VCaP (cell line): ENCODE measurements at regions not wholly inside any gene's neighbourhood (a gene's known extent, or its start where the extent isn't known, plus 50 kb on each side); places are given as distances from the start of the nearest gene placed in this dataset.

Experiments
- H3K27ac ChIP-seq: fragments of 450-650 bp; 2 replicates; pipeline ENCODE4 v1.5.1; 2017
- CTCF ChIP-seq: fragments of 450-650 bp; conservative IDR thresholded peaks from 2 replicates; pipeline ENCODE4 v1.5.1; 2017; ENCODE audit warnings: mild to moderate bottlenecking, moderate library complexity

- no peak for TF ChIP-seq CTCF
- peak overlapping the region; percentile 89; the same call in 1 of the 2 replicates for H3K27ac ChIP-seq
Measured at GRCh38 chr2:176727696-176728095, 458.5 kb downstream of the MTX2 start.

GRCh38 chr2:176729706-176730569 is 460.7 kb downstream of the MTX2 start:
- peak overlapping the region; percentile 89 for H3K27ac ChIP-seq
- no peak for TF ChIP-seq CTCF

- no peak overlapping the region for H3K27ac ChIP-seq
- TF ChIP-seq CTCF = no peak
Measured at GRCh38 chr2:176732780-176733179, 463.5 kb downstream of the MTX2 start.

- TF ChIP-seq CTCF = no peak
- H3K27ac ChIP-seq = no peak overlapping the region
Measured at GRCh38 chr2:176733698-176734430, 464.6 kb downstream of the MTX2 start.

- H3K27ac ChIP-seq = no peak overlapping the region
- TF ChIP-seq CTCF = no peak
Measured at GRCh38 chr2:176734868-176735267, 465.6 kb downstream of the MTX2 start.

GRCh38 chr2:176742271-176742670 is 470.3 kb upstream of the HNRNPA3 start:
- TF ChIP-seq CTCF = no peak
- H3K27ac ChIP-seq = peak overlapping the region; percentile 95; the same call in 1 of the 2 replicates

GRCh38 chr2:176743671-176744070 is 468.9 kb upstream of the HNRNPA3 start:
- no peak for TF ChIP-seq CTCF
- H3K27ac ChIP-seq = peak overlapping the region; percentile 95
